ENCODE measurements at regions not wholly inside any gene's neighbourhood (a gene's known extent, or its start where the extent isn't known, plus 50 kb on each side); places are given as distances from the start of the nearest gene placed in this dataset.

DNA sequence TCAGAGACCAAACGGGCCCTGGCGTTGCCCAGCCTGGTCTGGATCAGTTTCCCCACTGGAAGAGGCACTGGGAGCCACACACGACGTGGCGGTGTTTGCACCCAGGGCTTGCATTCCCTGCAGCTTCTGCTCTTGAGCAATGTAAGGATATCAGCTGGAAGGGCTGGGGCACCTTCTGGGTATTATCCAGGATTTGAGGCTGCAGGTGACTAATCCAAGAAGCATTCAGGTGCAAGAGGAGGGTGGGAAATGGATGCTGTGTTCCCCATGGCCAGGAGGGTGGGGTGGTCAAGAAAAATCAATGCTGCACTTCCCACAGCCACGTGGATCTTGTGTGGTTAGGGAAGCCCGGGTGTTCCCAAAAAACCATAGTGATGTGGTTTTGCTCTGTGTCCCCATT lies 430.9 kb downstream of the IRX2 start:
- Histone ChIP-seq H3K27me3 (no peaks in the 10 kb centered on the region), H3K4me3 (no peak overlapping the region), H3K4me1 (no peaks in the 10 kb centered on the region), H3K36me3 (no peaks in the 10 kb centered on the region), H3K27ac (no peak overlapping the region), H3K9me3 (peaks cover 0 to 7% (median 2%) of the 10 kb centered on the region in 4 donors)
- WGBS, 2 donors = 72 to 80% methylated on average over 7 of the region's 7 CpGs
- DNase-seq (ENCODE audit: low spot score in 2 of 2) = no peak
- TF ChIP-seq POLR2A (IDR thresholded peaks at IDR 0.05) (no peak), EP300 (IDR thresholded peaks at IDR 0.05) (no peak)
- TF ChIP-seq, protein P1, sequence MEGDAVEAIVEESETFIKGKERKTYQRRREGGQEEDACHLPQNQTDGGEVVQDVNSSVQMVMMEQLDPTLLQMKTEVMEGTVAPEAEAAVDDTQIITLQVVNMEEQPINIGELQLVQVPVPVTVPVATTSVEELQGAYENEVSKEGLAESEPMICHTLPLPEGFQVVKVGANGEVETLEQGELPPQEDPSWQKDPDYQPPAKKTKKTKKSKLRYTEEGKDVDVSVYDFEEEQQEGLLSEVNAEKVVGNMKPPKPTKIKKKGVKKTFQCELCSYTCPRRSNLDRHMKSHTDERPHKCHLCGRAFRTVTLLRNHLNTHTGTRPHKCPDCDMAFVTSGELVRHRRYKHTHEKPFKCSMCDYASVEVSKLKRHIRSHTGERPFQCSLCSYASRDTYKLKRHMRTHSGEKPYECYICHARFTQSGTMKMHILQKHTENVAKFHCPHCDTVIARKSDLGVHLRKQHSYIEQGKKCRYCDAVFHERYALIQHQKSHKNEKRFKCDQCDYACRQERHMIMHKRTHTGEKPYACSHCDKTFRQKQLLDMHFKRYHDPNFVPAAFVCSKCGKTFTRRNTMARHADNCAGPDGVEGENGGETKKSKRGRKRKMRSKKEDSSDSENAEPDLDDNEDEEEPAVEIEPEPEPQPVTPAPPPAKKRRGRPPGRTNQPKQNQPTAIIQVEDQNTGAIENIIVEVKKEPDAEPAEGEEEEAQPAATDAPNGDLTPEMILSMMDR (IDR thresholded peaks at IDR 0.05) = no peak

DNA sequence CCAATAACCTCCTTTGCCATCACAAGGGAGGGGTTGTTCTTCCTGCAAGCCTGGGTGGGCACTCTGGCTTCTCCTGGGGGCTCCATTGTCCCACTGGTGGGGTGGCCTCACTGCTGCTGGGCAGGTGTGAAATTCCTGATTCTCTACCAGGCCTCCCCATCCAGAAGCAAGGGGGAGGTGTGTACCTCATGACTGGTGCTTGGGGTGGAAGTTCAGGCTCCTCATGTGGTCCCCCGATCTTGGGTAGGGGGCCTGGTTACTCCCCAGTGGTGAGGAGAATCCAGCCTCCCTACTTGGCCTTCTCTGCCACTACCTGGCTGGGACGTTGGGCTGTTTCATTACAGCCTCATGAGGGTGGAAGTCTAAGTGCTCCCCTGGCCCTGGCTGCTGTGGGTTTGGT lies 433.9 kb downstream of the IRX2 start:
- Histone ChIP-seq H3K36me3 (no peaks in the 10 kb centered on the region), H3K27me3 (no peaks in the 10 kb centered on the region), H3K4me3 (no peak overlapping the region), H3K27ac (no peak overlapping the region), H3K9me3 (peaks cover 0 to 17% (median 2%) of the 10 kb centered on the region in 4 donors), H3K4me1 (no peaks in the 10 kb centered on the region)
- DNase-seq (ENCODE audit: low spot score in 2 of 2) = no peak
- 81 to 83% methylated on average over 2 of the region's 2 CpGs for WGBS, 2 donors
- TF ChIP-seq, protein P1 (IDR thresholded peaks at IDR 0.05) = no peak
- TF ChIP-seq EP300 (IDR thresholded peaks at IDR 0.05) = no peak

DNA sequence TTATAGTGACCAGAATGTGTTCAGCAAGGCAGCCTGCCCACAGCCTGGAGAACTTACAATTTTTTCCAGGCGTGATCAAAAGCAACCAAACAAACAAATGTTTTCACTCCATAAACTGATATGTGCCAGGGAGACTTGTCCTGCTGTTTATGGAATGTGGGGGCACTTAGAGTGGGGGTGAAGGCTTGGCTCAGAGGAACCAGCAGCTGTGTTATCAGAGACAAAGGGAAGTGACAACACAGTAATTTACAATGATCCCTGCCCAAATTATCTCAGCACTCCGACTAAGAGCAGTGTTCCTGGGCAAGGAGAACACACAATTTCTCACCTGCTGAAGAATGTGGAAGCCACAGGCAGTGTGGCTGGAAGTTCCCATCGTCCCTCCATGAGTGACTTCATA lies 429.1 kb upstream of the IRX4 start:
- Histone ChIP-seq H3K36me3 (no peaks in the 10 kb centered on the region), H3K4me1 (no peaks in the 10 kb centered on the region), H3K27ac (no peak overlapping the region), H3K4me3 (no peak overlapping the region), H3K27me3 (no peaks in the 10 kb centered on the region), H3K9me3 (peaks cover 0 to 15% (median 2%) of the 10 kb centered on the region in 4 donors)
- no peak for TF ChIP-seq POLR2A (IDR thresholded peaks at IDR 0.05)
- no peak for TF ChIP-seq EP300 (IDR thresholded peaks at IDR 0.05)
- TF ChIP-seq, protein P1 (IDR thresholded peaks at IDR 0.05) = no peak
- WGBS, 2 donors = 29 to 38% methylated on average over 3 of the region's 3 CpGs
- no peak for DNase-seq (ENCODE audit: low spot score in 2 of 2)

DNA sequence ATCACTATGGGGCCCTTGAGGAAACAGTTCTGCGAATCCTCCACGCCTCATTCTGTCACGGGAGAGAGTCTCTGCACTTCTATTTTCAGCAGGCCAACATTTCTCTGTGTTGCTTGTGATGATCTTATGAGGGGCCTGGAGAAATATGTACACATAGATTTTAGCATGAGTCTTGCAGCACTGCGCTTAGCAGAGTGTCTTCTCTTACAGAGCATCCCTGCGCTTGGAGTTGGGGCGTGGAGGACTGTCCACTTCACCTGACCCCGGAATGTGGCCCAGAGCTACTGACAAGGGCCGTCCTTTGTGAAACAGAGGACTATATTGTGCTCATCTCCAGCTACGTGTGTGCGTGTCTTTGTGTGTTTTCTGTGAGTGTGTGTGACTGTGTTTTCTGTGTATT lies 428.2 kb upstream of the IRX4 start:
- 58 to 64% methylated on average over 10 of the region's 10 CpGs for WGBS, 2 donors
- TF ChIP-seq POLR2A (IDR thresholded peaks at IDR 0.05) = no peak
- TF ChIP-seq, protein P1 (IDR thresholded peaks at IDR 0.05) = no peak
- no peak for TF ChIP-seq EP300 (IDR thresholded peaks at IDR 0.05)
- H3K4me3 ChIP-seq = no peak overlapping the region
- DNase-seq (ENCODE audit: low spot score in 2 of 2) = no peak
- no peak overlapping the region for H3K27ac ChIP-seq
- no peaks in the 10 kb centered on the region for H3K36me3 ChIP-seq
- no peaks in the 10 kb centered on the region for H3K4me1 ChIP-seq
- peaks cover 0 to 17% (median under 1%) of the 10 kb centered on the region in 4 donors for H3K9me3 ChIP-seq
- no peaks in the 10 kb centered on the region for H3K27me3 ChIP-seq

DNA sequence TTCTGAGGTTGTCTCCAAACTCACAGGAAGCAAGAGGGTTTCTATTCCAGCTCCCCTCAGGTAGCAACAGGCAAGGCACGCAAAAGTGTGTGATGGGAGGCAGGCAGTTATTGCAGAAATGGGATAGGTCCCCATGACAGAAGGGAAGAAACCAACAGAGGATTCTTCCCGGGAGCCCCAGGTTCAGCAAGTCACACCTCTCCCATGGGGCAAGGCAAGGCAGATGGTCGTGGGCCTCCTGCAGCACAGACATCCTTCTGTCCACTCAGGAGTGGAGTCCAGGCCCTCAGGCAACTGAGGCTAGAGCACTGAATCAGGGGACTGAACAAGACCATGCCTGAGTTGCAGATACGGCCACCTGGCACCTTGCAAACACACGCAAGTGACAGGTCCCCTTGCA lies 424.9 kb upstream of the IRX4 start:
- 78 to 92% methylated on average over 4 to 5 of the region's 5 CpGs for WGBS, 2 donors
- TF ChIP-seq, protein P1 (IDR thresholded peaks at IDR 0.05) = no peak
- no peak for TF ChIP-seq EP300 (IDR thresholded peaks at IDR 0.05)
- no peak for TF ChIP-seq POLR2A (IDR thresholded peaks at IDR 0.05)
- H3K9me3 ChIP-seq = peaks cover 0 to 6% (median 0%) of the 10 kb centered on the region in 4 donors
- H3K4me1 ChIP-seq = no peaks in the 10 kb centered on the region
- no peaks in the 10 kb centered on the region for H3K36me3 ChIP-seq
- H3K27me3 ChIP-seq = no peaks in the 10 kb centered on the region
- H3K27ac ChIP-seq = no peak overlapping the region
- DNase-seq (ENCODE audit: low spot score in 2 of 2) = no peak
- no peak overlapping the region for H3K4me3 ChIP-seq
